ENCODE measurements at regions not wholly inside any gene's neighbourhood (a gene's known extent, or its start where the extent isn't known, plus 50 kb on each side); places are given as distances from the start of the nearest gene placed in this dataset.

- TF ChIP-seq POLR2AphosphoS5 (IDR thresholded peaks at IDR 0.05; ENCODE audit: insufficient read depth in 1 of 2, low read depth in 1 of 2) (no peak), CTCF (IDR thresholded peaks at IDR 0.05) (no peak)
These were observed 331.8 kb upstream of the TENM3 start for GRCh38 chr4:181911420-181911819.

All from vagina (tissue), 2 donors.